ENCODE measurements at regions not wholly inside any gene's neighbourhood (a gene's known extent, or its start where the extent isn't known, plus 50 kb on each side); places are given as distances from the start of the nearest gene placed in this dataset.

DNA sequence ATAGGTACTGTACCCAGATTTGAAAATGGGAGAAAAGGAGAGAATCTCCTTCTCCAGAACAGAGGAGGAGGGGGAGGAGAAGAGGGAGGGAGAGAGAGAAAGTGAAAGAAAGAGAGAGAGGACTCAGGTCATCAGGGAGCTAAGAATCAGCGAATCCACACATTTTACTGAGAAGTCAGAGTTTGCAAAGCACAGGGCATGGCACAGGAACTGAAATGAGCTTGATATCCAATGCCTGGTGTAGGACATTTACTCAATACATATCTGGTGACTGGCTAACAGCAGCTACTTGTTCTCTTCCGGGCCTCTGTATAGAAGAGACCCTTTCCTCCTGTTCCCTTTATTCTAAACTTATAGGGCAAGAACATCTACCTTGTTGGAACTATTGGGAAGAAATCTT is 375.1 kb downstream of the KLF5 start:
- TF ChIP-seq POLR2AphosphoS5 (IDR thresholded peaks at IDR 0.05), result no peak
- TF ChIP-seq, protein P1, sequence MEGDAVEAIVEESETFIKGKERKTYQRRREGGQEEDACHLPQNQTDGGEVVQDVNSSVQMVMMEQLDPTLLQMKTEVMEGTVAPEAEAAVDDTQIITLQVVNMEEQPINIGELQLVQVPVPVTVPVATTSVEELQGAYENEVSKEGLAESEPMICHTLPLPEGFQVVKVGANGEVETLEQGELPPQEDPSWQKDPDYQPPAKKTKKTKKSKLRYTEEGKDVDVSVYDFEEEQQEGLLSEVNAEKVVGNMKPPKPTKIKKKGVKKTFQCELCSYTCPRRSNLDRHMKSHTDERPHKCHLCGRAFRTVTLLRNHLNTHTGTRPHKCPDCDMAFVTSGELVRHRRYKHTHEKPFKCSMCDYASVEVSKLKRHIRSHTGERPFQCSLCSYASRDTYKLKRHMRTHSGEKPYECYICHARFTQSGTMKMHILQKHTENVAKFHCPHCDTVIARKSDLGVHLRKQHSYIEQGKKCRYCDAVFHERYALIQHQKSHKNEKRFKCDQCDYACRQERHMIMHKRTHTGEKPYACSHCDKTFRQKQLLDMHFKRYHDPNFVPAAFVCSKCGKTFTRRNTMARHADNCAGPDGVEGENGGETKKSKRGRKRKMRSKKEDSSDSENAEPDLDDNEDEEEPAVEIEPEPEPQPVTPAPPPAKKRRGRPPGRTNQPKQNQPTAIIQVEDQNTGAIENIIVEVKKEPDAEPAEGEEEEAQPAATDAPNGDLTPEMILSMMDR (IDR thresholded peaks at IDR 0.05; ENCODE audit: poor library complexity, severe bottlenecking), result no peak
- TF ChIP-seq EP300 (conservative IDR thresholded peaks at IDR 0.05; ENCODE audit: poor library complexity, severe bottlenecking), result no peak
- TF ChIP-seq, protein P2, sequence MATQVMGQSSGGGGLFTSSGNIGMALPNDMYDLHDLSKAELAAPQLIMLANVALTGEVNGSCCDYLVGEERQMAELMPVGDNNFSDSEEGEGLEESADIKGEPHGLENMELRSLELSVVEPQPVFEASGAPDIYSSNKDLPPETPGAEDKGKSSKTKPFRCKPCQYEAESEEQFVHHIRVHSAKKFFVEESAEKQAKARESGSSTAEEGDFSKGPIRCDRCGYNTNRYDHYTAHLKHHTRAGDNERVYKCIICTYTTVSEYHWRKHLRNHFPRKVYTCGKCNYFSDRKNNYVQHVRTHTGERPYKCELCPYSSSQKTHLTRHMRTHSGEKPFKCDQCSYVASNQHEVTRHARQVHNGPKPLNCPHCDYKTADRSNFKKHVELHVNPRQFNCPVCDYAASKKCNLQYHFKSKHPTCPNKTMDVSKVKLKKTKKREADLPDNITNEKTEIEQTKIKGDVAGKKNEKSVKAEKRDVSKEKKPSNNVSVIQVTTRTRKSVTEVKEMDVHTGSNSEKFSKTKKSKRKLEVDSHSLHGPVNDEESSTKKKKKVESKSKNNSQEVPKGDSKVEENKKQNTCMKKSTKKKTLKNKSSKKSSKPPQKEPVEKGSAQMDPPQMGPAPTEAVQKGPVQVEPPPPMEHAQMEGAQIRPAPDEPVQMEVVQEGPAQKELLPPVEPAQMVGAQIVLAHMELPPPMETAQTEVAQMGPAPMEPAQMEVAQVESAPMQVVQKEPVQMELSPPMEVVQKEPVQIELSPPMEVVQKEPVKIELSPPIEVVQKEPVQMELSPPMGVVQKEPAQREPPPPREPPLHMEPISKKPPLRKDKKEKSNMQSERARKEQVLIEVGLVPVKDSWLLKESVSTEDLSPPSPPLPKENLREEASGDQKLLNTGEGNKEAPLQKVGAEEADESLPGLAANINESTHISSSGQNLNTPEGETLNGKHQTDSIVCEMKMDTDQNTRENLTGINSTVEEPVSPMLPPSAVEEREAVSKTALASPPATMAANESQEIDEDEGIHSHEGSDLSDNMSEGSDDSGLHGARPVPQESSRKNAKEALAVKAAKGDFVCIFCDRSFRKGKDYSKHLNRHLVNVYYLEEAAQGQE (IDR thresholded peaks at IDR 0.05; ENCODE audit: borderline replicate concordance), result no peak
- no peak for TF ChIP-seq EZH2 (IDR thresholded peaks at IDR 0.05; ENCODE audit: borderline replicate concordance, insufficient read depth, low read length, poor library complexity, severe bottlenecking)
- no peak for TF ChIP-seq TAF1 (IDR thresholded peaks at IDR 0.05; ENCODE audit: low read depth)

Data from neural cell (in vitro differentiated cells).